ENCODE measurements at regions not wholly inside any gene's neighbourhood (a gene's known extent, or its start where the extent isn't known, plus 50 kb on each side); places are given as distances from the start of the nearest gene placed in this dataset.

DNA sequence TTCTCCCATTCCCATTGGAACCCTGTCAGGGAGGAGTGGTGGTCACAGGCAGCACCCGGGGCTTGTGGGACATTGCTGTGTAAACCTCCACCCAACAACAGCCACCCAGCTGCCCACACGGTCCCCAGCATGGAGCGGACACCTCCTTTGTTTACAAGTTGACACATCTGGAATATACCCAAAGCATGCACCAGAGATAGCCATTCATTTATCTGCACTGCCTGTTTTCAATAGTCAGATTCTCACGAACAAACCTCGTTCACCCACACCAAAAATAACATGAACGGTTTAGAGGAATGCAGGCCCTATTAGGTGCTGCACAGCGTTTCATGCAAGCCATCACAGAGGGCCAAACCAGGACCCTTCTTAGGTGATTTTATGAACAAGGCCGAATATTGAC, 244.8 kb downstream of the FOXL1 start:
- DNase-seq (ENCODE audit: low spot score) = no peak
- Histone ChIP-seq H3K4me3 (ENCODE audit: low read length in 2 of 2) (no peak overlapping the region), H3K18ac (ENCODE audit: low read length) (no peak overlapping the region), H3K4ac (ENCODE audit: low read length) (no peak overlapping the region), H2AFZ (ENCODE audit: low read length) (no peak overlapping the region), H3K23ac (ENCODE audit: low read depth, low read length, poor library complexity) (no peak overlapping the region), H3K79me1 (ENCODE audit: low read depth, low read length) (no peaks in the 10 kb centered on the region), H3K27ac (replicated peaks; ENCODE audit: low read length) (no peak overlapping the region), H4K91ac (ENCODE audit: low read depth, low read length, poor library complexity) (no peak overlapping the region), H3K9me3 (replicated peaks in 1 of 2; ENCODE audit: control insufficient read depth in 2 of 2, insufficient read depth in 1 of 2, low read depth in 1 of 2, low read length in 2 of 2) (no peaks in the 10 kb centered on the region), H2BK120ac (ENCODE audit: low read depth, low read length) (no peak overlapping the region), H3K36me3 (replicated peaks in 1 of 2; ENCODE audit: control insufficient read depth in 2 of 2, insufficient read depth in 2 of 2, low read length in 2 of 2) (no peaks in the 10 kb centered on the region), H3K9ac (ENCODE audit: low read depth, low read length, poor library complexity) (no peak overlapping the region), H4K8ac (ENCODE audit: low read depth, low read length) (no peak overlapping the region), H2BK12ac (ENCODE audit: low read length) (no peak overlapping the region), H3K14ac (ENCODE audit: low read length) (no peak overlapping the region), H2BK5ac (ENCODE audit: low read length) (no peak overlapping the region), H3K4me2 (ENCODE audit: insufficient read depth, low read length, poor library complexity, severe bottlenecking) (no peak overlapping the region), H2AK5ac (ENCODE audit: low read depth, low read length) (no peak overlapping the region), H3K4me1 (ENCODE audit: control insufficient read depth in 2 of 2, insufficient read depth in 1 of 2, low read depth in 1 of 2, low read length in 2 of 2) (peaks cover 4 to 8% of the 10 kb centered on the region in 2 donors), H3K27me3 (ENCODE audit: control insufficient read depth in 3 of 3, insufficient read depth in 3 of 3, low read depth in 1 of 3, low read length in 3 of 3) (peaks cover 0 to 39% (median 0%) of the 10 kb centered on the region in 3 experiments), H2BK15ac (ENCODE audit: low read length) (no peak overlapping the region)
- WGBS, 2 donors (ENCODE audit: extremely low coverage in 2 of 2, insufficient read length in 2 of 2, insufficient replicate concordance in 1 of 2) = no CpG with 5 or more reads among the region's 8 CpGs

DNA sequence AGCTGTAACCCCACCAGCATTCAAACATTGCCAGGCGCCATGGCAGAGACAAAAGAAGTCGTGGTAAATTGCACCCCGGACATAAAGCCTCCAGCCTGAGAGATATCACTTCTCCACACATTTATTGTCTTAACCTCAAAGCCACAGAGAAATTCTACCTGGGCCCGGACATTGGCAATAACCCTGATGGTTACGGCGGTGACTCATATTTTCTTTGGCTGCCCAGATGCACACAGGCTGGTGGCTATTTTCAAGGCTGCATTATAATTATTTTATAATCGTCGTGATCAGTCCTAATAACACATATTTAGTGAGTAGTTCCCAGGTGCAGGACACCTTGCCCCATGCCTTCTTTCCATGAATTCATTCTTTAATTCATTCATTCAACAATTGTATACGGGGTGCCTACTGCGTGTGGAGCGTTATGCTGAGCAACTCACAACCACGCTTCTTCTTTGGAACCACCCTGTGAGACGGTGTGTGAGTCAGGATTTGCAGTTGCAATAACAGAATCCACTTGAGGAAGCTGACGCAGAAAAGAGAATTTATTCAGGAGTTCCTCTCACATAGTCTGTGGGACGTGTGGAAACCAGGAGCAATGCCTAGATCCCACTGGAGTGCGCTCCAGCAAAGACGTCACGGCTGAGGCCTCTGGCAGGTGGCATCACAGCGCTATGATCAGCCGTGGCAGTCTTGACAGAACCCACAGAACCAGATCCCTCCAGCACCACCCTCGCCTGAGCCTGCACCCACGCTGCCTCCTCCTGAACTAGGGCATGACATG, 245.7 kb downstream of the FOXL1 start:
- peak overlapping the region; percentile 18 for H2BK12ac ChIP-seq (ENCODE audit: low read length)
- H3K4me1 ChIP-seq (ENCODE audit: control insufficient read depth in 2 of 2, insufficient read depth in 1 of 2, low read depth in 1 of 2, low read length in 2 of 2) = peaks cover 4 to 8% of the 10 kb centered on the region in 2 donors
- no peak overlapping the region for H3K18ac ChIP-seq (ENCODE audit: low read length)
- DNase-seq (ENCODE audit: low spot score) = no peak
- H4K91ac ChIP-seq (ENCODE audit: low read depth, low read length, poor library complexity) = no peak overlapping the region
- no peak overlapping the region for H2AFZ ChIP-seq (ENCODE audit: low read length)
- peak overlapping the region in 1 of 2 donors; percentile 33 for H3K4me3 ChIP-seq (ENCODE audit: low read length in 2 of 2)
- H2BK15ac ChIP-seq (ENCODE audit: low read length) = no peak overlapping the region
- H3K4me2 ChIP-seq (ENCODE audit: insufficient read depth, low read length, poor library complexity, severe bottlenecking) = no peak overlapping the region
- H2AK5ac ChIP-seq (ENCODE audit: low read depth, low read length) = no peak overlapping the region
- peaks cover 0 to 40% (median 0%) of the 10 kb centered on the region in 3 experiments for H3K27me3 ChIP-seq (ENCODE audit: control insufficient read depth in 3 of 3, insufficient read depth in 3 of 3, low read depth in 1 of 3, low read length in 3 of 3)
- H3K4ac ChIP-seq (ENCODE audit: low read length) = no peak overlapping the region
- H3K14ac ChIP-seq (ENCODE audit: low read length) = no peak overlapping the region
- no peak overlapping the region for H2BK120ac ChIP-seq (ENCODE audit: low read depth, low read length)
- no peaks in the 10 kb centered on the region for H3K79me1 ChIP-seq (ENCODE audit: low read depth, low read length)
- no peaks in the 10 kb centered on the region for H3K36me3 ChIP-seq (replicated peaks in 1 of 2; ENCODE audit: control insufficient read depth in 2 of 2, insufficient read depth in 2 of 2, low read length in 2 of 2)
- H3K23ac ChIP-seq (ENCODE audit: low read depth, low read length, poor library complexity) = no peak overlapping the region
- WGBS, 2 donors (ENCODE audit: extremely low coverage in 2 of 2, insufficient read length in 2 of 2, insufficient replicate concordance in 1 of 2) = no CpG with 5 or more reads among the region's 22 CpGs
- H3K27ac ChIP-seq (replicated peaks; ENCODE audit: low read length) = no peak overlapping the region
- H3K9ac ChIP-seq (ENCODE audit: low read depth, low read length, poor library complexity) = no peak overlapping the region
- no peaks in the 10 kb centered on the region for H3K9me3 ChIP-seq (replicated peaks in 1 of 2; ENCODE audit: control insufficient read depth in 2 of 2, insufficient read depth in 1 of 2, low read depth in 1 of 2, low read length in 2 of 2)
- no peak overlapping the region for H2BK5ac ChIP-seq (ENCODE audit: low read length)
- H4K8ac ChIP-seq (ENCODE audit: low read depth, low read length) = no peak overlapping the region

DNA sequence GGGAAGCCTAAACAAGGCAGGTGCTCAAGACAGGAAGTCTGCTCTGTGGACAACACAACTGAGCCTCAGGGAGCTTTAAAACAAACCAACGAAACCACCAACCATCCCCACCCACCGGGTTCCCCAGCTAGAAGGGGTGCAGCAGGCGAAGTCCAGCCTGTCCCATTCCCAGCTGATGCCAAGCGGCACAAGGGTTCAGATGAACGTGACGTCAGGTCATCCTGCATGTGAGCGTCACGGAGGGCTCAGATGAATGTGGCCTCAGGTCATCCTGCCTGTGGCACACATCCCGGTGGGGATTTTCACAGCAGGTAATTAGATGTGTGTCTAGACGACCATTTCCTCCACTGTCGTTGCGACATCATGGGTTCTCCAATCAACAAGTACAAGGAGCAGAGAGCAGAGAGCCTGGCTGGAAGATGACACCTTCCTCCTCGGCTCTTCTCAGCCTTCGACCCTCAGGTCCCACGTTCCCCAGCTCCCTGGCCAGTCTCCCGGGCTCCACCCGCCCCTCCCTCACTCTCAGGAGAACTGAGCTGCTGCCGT, 246.5 kb downstream of the FOXL1 start:
- Histone ChIP-seq H4K91ac (ENCODE audit: low read depth, low read length, poor library complexity) (no peak overlapping the region), H4K8ac (ENCODE audit: low read depth, low read length) (no peak overlapping the region), H3K4me2 (ENCODE audit: insufficient read depth, low read length, poor library complexity, severe bottlenecking) (no peak overlapping the region), H3K9ac (ENCODE audit: low read depth, low read length, poor library complexity) (no peak overlapping the region), H2BK120ac (ENCODE audit: low read depth, low read length) (no peak overlapping the region), H3K27ac (replicated peaks; ENCODE audit: low read length) (no peak overlapping the region), H3K23ac (ENCODE audit: low read depth, low read length, poor library complexity) (no peak overlapping the region), H2BK15ac (ENCODE audit: low read length) (no peak overlapping the region), H3K4me3 (ENCODE audit: low read length in 2 of 2) (peak overlapping the region in 1 of 2 donors; percentile 33), H3K36me3 (replicated peaks in 1 of 2; ENCODE audit: control insufficient read depth in 2 of 2, insufficient read depth in 2 of 2, low read length in 2 of 2) (no peaks in the 10 kb centered on the region), H2BK5ac (ENCODE audit: low read length) (no peak overlapping the region), H2AFZ (ENCODE audit: low read length) (no peak overlapping the region), H3K79me1 (ENCODE audit: low read depth, low read length) (no peaks in the 10 kb centered on the region), H2BK12ac (ENCODE audit: low read length) (peak overlapping the region; percentile 18), H3K9me3 (replicated peaks in 1 of 2; ENCODE audit: control insufficient read depth in 2 of 2, insufficient read depth in 1 of 2, low read depth in 1 of 2, low read length in 2 of 2) (no peaks in the 10 kb centered on the region), H3K4ac (ENCODE audit: low read length) (no peak overlapping the region), H3K18ac (ENCODE audit: low read length) (no peak overlapping the region), H2AK5ac (ENCODE audit: low read depth, low read length) (no peak overlapping the region), H3K4me1 (ENCODE audit: control insufficient read depth in 2 of 2, insufficient read depth in 1 of 2, low read depth in 1 of 2, low read length in 2 of 2) (peaks cover 4 to 8% of the 10 kb centered on the region in 2 donors), H3K14ac (ENCODE audit: low read length) (no peak overlapping the region), H3K27me3 (ENCODE audit: control insufficient read depth in 3 of 3, insufficient read depth in 3 of 3, low read depth in 1 of 3, low read length in 3 of 3) (peaks cover 0 to 43% (median 0%) of the 10 kb centered on the region in 3 experiments)
- no CpG with 5 or more reads among the region's 18 CpGs for WGBS, 2 donors (ENCODE audit: extremely low coverage in 2 of 2, insufficient read length in 2 of 2, insufficient replicate concordance in 1 of 2)
- no peak for DNase-seq (ENCODE audit: low spot score)

DNA sequence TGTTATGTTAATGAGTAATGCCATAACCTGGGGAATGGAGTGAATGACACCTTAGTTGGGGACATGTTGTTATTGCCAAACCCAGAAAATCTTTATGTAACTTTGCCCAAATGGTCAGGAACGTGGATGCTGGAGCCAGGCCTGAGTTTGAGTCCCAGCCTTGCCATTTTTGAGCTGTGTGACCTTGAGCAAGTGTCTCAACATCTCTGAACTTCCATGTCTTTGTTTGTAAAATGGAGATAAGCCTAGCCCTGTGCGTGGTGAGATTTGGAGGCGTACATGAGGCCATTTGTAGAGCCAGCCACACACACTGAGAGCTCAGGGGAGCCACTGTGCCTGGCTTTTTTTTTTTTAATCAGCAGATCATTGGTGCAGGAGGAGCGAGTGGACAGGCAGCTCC, 247.3 kb downstream of the FOXL1 start:
- peaks cover 0 to 43% (median 0%) of the 10 kb centered on the region in 3 experiments for H3K27me3 ChIP-seq (ENCODE audit: control insufficient read depth in 3 of 3, insufficient read depth in 3 of 3, low read depth in 1 of 3, low read length in 3 of 3)
- H3K36me3 ChIP-seq (replicated peaks in 1 of 2; ENCODE audit: control insufficient read depth in 2 of 2, insufficient read depth in 2 of 2, low read length in 2 of 2) = no peaks in the 10 kb centered on the region
- H3K79me1 ChIP-seq (ENCODE audit: low read depth, low read length) = no peaks in the 10 kb centered on the region
- no peak overlapping the region for H2AK5ac ChIP-seq (ENCODE audit: low read depth, low read length)
- H2BK5ac ChIP-seq (ENCODE audit: low read length) = no peak overlapping the region
- H3K4ac ChIP-seq (ENCODE audit: low read length) = no peak overlapping the region
- no peak overlapping the region for H4K8ac ChIP-seq (ENCODE audit: low read depth, low read length)
- H3K9ac ChIP-seq (ENCODE audit: low read depth, low read length, poor library complexity) = no peak overlapping the region
- no peak overlapping the region for H4K91ac ChIP-seq (ENCODE audit: low read depth, low read length, poor library complexity)
- no peak overlapping the region for H2BK12ac ChIP-seq (ENCODE audit: low read length)
- peak overlapping the region; percentile 29 for H2BK15ac ChIP-seq (ENCODE audit: low read length)
- no peak overlapping the region for H3K14ac ChIP-seq (ENCODE audit: low read length)
- no peak overlapping the region for H3K18ac ChIP-seq (ENCODE audit: low read length)
- H3K4me3 ChIP-seq (ENCODE audit: low read length in 2 of 2) = no peak overlapping the region
- H3K4me1 ChIP-seq (ENCODE audit: control insufficient read depth in 2 of 2, insufficient read depth in 1 of 2, low read depth in 1 of 2, low read length in 2 of 2) = peaks cover 4 to 8% of the 10 kb centered on the region in 2 donors
- no peak overlapping the region for H2BK120ac ChIP-seq (ENCODE audit: low read depth, low read length)
- no CpG with 5 or more reads among the region's 4 CpGs for WGBS, 2 donors (ENCODE audit: extremely low coverage in 2 of 2, insufficient read length in 2 of 2, insufficient replicate concordance in 1 of 2)
- no peak overlapping the region for H3K4me2 ChIP-seq (ENCODE audit: insufficient read depth, low read length, poor library complexity, severe bottlenecking)
- DNase-seq (ENCODE audit: low spot score) = no peak
- H2AFZ ChIP-seq (ENCODE audit: low read length) = no peak overlapping the region
- H3K27ac ChIP-seq (replicated peaks; ENCODE audit: low read length) = no peak overlapping the region
- H3K9me3 ChIP-seq (replicated peaks in 1 of 2; ENCODE audit: control insufficient read depth in 2 of 2, insufficient read depth in 1 of 2, low read depth in 1 of 2, low read length in 2 of 2) = no peaks in the 10 kb centered on the region
- no peak overlapping the region for H3K23ac ChIP-seq (ENCODE audit: low read depth, low read length, poor library complexity)
